NCI-H1092 treated with DMSO at 0.1 percent for 48 hours (cell line): ENCODE measurements at regions not wholly inside any gene's neighbourhood (a gene's known extent, or its start where the extent isn't known, plus 50 kb on each side); places are given as distances from the start of the nearest gene placed in this dataset.
"Not testable (repeated sequence)": the region's sequence is repeated elsewhere in the genome, so short reads cannot be mapped to it uniquely, and the experiment has no call there.

Experiments used
- DNase-seq: peaks from one replicate; lab custom pipeline; 2025; lab: John Stamatoyannopoulos, UW

DNA sequence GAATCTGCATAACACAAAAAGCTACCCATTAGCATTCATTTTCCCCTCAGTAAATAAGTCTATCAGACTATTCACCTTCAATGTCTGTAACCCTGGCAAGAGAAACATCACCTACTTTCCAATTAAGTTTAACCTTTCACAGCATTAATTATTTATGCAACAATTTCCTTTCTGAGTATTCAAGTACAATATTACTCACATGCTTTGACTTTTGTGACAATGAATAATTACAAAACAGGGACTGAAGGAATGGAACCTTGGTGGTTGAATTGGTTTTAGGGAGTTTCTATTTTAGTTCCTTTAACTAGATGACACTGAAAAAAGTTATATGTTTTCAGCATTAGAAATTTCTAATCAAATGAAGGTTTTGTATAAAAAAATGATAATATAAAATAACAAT, 932.3 kb upstream of the EPHA5 start:
- DNase-seq, result no peak

- DNase-seq, result no peak
Observed at GRCh38 chr4:66591968-66592367, 921.7 kb upstream of the EPHA5 start.

DNA sequence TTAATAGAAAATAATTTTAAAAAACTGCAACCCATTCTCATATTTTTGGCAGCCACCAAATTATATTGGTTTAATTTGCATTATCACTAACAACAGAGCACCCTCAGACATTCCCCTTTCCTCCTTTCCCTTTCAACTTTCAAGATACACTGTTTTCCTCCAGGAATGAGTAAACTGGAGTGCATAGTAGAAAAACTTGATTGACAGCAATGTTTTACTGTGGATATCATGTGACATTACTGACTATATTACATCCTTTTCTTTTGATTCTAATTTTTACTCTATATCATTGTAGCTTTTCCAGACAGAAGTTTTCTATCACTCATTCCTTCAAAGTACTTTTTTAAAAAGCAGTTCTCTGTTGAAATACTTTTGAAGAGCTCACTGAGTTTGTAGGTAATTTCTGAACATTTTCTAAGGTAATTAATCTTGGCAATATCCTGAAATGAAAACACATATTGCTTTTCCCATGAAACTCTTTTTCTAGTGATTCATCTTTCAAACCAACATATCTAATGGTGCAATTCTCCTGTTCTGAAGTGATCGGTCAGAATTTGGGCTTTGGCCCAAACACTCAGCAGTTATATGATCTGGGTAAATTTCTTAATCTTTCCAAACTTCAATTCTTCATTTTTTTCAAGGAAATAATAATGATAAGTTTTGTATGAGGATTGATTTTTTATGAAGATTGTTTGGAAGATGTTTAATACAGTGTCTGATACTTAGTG, 920.4 kb upstream of the EPHA5 start:
- no peak for DNase-seq

DNA sequence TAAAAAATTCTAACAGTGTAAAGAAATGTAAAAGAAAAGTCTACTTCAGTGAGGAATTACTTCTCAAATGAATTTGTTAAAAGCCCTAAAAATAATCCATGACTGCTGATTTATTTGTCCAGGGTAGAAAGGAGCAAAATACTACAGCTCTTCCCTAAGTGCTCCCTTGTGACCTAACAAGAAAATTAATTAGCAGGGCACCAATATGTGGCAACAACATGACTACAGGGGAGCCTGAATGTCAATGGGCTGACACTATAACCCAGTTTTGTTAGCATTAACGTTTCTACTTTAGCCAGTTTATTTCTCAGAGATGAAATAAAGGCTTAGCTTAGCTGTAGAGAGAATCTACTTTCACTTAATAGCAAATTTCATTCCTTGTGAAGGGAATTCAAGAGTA, 918.9 kb upstream of the EPHA5 start:
- DNase-seq, result no peak

- DNase-seq, result peak; percentile 49
Observed at GRCh38 chr4:66585767-66586166, 915.5 kb upstream of the EPHA5 start.

GRCh38 chr4:66577922-66578321, 907.6 kb upstream of the EPHA5 start:
- no peak for DNase-seq

GRCh38 chr4:66575008-66575696, 904.9 kb upstream of the EPHA5 start:
- DNase-seq, result no peak

- no peak for DNase-seq
Observed at GRCh38 chr4:66574145-66574978, 904.1 kb upstream of the EPHA5 start.

- no peak for DNase-seq
Observed at GRCh38 chr4:66572949-66573348, 902.7 kb upstream of the EPHA5 start.

DNA sequence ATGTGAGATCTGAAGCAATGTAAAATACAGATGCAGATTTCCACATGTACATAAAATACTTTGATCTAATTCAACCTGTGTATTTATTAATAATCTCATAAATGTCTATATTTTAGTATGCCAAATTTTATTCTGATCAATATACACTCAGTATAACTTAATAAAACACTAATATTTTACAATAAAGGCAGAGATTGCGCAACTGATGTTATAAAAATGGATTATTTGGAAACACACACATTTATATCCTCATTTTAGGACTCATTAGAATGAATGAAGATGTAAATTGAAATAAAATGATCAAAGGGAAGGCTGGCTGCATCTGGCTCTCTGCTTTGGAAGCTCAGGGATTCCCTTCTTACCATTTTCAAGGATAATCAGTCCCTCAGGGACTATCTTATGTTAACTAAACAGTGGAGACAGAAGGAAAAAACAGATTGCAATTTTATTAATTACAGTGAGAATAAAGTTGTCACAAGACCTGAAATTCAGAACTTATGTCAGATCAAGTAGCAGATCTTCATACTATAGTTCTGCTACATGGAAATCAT, 900.9 kb upstream of the EPHA5 start:
- no peak for DNase-seq

DNA sequence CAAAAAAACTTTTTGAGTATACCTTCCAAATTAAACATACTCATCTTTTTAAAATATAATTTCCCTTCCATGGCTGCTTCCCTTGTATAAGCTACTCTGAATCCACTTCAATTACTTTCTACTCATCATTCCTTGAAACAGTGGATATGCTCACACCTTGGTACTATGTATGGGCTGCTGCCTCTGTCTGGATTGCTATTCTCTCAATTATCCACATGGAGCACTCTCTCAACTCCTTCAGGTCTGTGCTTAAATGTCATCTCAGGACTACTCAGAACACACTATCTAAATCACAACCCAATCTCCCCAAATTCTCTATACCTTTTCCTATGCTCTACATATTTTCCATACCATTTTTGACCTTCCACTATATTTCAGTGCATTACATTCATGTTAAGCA, 898.9 kb upstream of the EPHA5 start:
- no peak for DNase-seq

GRCh38 chr4:66568431-66568830, 898.1 kb upstream of the EPHA5 start:
- no peak for DNase-seq

GRCh38 chr4:66568001-66568400, 897.7 kb upstream of the EPHA5 start:
- DNase-seq, result no peak

DNA sequence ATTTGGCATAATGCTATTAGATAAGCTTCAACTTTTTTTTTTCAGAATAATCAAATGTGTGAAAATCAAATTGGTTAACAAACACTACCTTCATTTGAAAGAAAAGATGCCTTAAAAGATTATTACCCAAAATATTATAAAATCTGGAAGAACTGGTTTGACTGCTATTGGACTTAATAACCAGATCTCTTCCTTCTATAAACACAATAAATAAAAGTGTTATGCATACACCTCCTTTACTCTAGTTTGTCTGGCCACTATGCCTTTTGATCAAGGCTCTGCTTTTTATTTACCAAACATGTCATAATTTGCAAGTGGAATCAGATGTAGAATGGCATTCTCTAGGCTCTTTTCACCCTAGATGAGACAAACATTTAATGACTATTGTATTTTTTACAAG, 897.3 kb upstream of the EPHA5 start:
- DNase-seq, result no peak

GRCh38 chr4:66565801-66566200, 895.5 kb upstream of the EPHA5 start:
- no peak for DNase-seq

DNA sequence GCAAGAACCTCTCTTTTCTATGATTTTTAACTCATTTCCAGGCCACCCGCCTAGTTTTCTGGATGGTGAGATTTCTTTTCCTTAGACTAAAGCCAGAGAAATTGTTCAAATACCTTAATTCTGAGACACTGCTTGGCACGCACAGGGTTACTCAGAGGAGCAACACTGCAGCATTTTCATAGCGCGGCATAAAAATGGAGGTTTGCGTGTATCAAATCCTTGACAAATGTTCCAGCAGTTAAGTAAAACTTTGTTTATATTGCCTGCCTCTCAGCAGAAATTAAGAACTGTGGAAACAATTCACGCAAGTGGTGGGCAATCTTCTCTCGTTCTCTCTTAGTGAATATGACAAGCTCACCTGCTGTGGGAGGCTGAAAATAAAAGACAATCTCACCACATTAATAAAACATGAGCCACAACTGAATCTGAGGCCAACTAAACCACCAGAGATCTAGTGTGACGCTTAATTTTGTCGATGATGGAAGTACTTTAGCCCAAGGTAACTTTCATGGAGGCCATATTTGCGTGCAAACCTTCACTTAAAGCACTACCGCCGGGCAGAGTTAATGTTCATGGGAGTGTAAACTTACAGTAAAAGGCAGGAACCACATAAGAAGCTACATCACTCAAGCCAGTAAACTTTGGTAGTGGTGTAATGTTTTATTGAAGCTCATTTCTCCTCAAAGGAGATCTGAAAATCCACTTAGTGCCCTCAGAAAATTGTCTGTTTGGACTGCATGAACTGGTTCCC, 894.8 kb upstream of the EPHA5 start:
- no peak for DNase-seq

DNA sequence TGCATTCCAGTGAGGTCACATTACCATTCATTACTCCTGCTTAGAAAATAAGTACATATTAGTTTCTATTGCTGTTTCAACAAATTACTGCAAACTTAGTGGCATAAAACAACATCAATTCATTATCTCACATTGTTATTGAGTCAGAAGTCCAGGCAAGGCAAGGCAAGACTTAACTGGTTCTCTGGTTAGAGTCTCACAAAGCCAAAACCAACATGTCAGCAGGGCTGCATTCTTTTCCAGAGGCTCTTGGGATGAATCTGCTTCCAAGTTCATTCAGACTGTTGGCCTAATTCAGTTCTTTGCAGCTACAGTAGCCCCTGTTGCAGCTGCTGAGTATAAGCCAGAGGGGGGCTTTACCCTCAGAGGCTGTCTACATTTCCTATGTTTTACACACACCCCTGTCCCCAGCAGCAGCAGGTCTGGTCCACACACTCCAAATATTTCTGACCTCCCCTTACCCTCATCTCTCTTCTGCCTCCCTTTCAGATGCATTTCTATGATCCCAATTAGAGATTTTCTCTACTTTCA, 892.1 kb upstream of the EPHA5 start:
- no peak for DNase-seq

GRCh38 chr4:66561465-66562053, 891.3 kb upstream of the EPHA5 start:
- not testable (repeated sequence) for DNase-seq

DNA sequence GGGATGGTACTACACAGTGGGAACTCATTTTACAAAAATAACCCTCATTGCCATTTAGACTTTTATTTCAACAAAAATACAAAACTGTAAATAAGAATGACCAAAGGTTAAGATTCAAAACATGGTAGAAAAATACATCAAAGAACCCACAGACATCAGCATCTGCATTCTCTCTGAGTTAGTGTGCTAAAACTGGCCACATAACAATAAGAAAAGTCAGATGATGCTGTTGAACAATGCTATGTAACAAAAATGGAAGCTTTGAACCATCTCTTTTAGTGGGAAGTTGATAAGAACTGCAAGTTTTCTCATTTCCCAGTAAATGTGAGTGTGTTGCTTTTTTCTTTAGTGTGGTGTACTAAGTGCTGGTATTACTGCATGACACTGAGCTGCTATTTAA, 888.4 kb upstream of the EPHA5 start:
- no peak for DNase-seq

GRCh38 chr4:66556651-66557278, 886.5 kb upstream of the EPHA5 start:
- no peak for DNase-seq

- no peak for DNase-seq
Observed at GRCh38 chr4:66555301-66555700, 885.0 kb upstream of the EPHA5 start.
